Smooth muscle cell (in vitro differentiated cells): ENCODE measurements at regions not wholly inside any gene's neighbourhood (a gene's known extent, or its start where the extent isn't known, plus 50 kb on each side); places are given as distances from the start of the nearest gene placed in this dataset.

ENCODE experiments used
- DNase-seq: peaks from one replicate; lab custom pipeline; 2025; ENCODE audit not compliant: unreplicated experiment; lab: John Stamatoyannopoulos, UW
- H2AFZ ChIP-seq: fragments of 200-600 bp; sonication (generic); 2 replicates; pipeline ENCODE4 v1.6.0; 2016; ENCODE audit warnings: antibody characterized with exemption, low read depth, mild to moderate bottlenecking
- H3F3A ChIP-seq: fragments of 200-600 bp; sonication (generic); 2 replicates; pipeline ENCODE4 v1.6.0; 2017; ENCODE audit warnings: antibody characterized with exemption, low read depth
- H3K27ac ChIP-seq: fragments of 200-600 bp; sonication (generic); 2 replicates; pipeline ENCODE4 v1.5.1; 2016; ENCODE audit warnings: low read depth, mild to moderate bottlenecking
- H3K27me3 ChIP-seq: fragments of 200-600 bp; sonication (generic); 2 replicates; pipeline ENCODE4 v1.6.1; 2016; ENCODE audit warnings: low read depth, mild to moderate bottlenecking
- H3K36me3 ChIP-seq: fragments of 200-600 bp; sonication (generic); 2 replicates; pipeline ENCODE4 v1.5.1; 2016; ENCODE audit warnings: low read depth
- H3K4me1 ChIP-seq: fragments of 200-600 bp; sonication (generic); 2 replicates; pipeline ENCODE4 v1.5.1; 2016; ENCODE audit warnings: low read depth
- H3K4me2 ChIP-seq: fragments of 200-600 bp; sonication (generic); 2 replicates; pipeline ENCODE4 v1.6.0; 2016; ENCODE audit warnings: mild to moderate bottlenecking
- H3K4me3 ChIP-seq: fragments of 200-600 bp; sonication (generic); 2 replicates; pipeline ENCODE4 v1.5.1; 2016; ENCODE audit warnings: mild to moderate bottlenecking
- H3K79me2 ChIP-seq: fragments of 200-600 bp; sonication (generic); 2 replicates; pipeline ENCODE4 v1.6.0; 2016; ENCODE audit warnings: low read depth, mild to moderate bottlenecking
- H3K9ac ChIP-seq: fragments of 200-600 bp; sonication (generic); 2 replicates; pipeline ENCODE4 v1.6.0; 2016; ENCODE audit warnings: low read depth
- H3K9me3 ChIP-seq: fragments of 200-600 bp; sonication (generic); replicated peaks from 2 replicates; pipeline ENCODE4 v1.5.1; 2016; ENCODE audit warnings: low read depth
- H4K20me1 ChIP-seq: fragments of 200-600 bp; sonication (generic); 2 replicates; pipeline ENCODE4 v1.6.0; 2016; ENCODE audit warnings: low read depth
- WGBS: methylation state at CpG from one replicate; pipeline ENCODE4 v1.1.7; 2016; ENCODE audit warnings: low lambda C conversion rate; 5-methylcytosine and 5-hydroxymethylcytosine counted together
- TF ChIP-seq, protein P1 (sequence below): fragments of 200-600 bp; sonication (generic); IDR thresholded peaks from 2 replicates; pipeline ENCODE4 v1.5.1; 2017; ENCODE audit warnings: borderline replicate concordance, mild to moderate bottlenecking, antibody characterized with exemption; ENCODE audit not compliant: insufficient read depth, poor library complexity, severe bottlenecking

DNA sequence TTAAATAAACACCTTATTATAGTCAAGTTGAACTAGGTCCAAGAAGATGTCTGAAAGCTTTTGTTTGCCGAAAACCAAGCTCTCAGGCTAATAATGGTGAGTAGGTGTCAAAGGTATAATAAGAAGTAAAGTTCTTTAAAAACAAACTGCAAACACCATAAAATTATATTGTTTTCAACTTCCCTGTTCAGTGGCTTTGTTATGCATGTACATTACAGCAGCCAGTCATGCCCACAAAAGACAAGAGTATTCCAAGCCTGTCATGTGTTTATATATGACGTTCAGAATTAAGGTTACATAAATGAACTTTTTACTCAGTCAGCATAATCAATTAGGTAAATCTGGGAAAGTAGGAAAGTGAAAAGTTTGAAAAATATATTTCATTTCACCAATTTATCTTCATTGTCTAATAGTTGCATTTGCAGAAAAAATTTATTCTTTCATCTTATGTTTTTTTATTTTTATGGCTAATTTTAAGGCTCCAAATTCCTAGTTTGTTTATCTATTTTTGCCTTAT lies 928.7 kb upstream of the SOX9 start:
- Histone ChIP-seq H2AFZ (no peak overlapping the region), H3K79me2 (no peaks in the 10 kb centered on the region), H4K20me1 (no peaks in the 10 kb centered on the region), H3K9me3 (no peaks in the 10 kb centered on the region), H3K27ac (no peak overlapping the region), H3K4me1 (no peaks in the 10 kb centered on the region), H3K4me2 (no peak overlapping the region), H3K9ac (no peak overlapping the region), H3K27me3 (no peaks in the 10 kb centered on the region), H3K36me3 (no peaks in the 10 kb centered on the region), H3K4me3 (no peak overlapping the region), H3F3A (peaks cover 13% of the 10 kb centered on the region)
- TF ChIP-seq, protein P1, sequence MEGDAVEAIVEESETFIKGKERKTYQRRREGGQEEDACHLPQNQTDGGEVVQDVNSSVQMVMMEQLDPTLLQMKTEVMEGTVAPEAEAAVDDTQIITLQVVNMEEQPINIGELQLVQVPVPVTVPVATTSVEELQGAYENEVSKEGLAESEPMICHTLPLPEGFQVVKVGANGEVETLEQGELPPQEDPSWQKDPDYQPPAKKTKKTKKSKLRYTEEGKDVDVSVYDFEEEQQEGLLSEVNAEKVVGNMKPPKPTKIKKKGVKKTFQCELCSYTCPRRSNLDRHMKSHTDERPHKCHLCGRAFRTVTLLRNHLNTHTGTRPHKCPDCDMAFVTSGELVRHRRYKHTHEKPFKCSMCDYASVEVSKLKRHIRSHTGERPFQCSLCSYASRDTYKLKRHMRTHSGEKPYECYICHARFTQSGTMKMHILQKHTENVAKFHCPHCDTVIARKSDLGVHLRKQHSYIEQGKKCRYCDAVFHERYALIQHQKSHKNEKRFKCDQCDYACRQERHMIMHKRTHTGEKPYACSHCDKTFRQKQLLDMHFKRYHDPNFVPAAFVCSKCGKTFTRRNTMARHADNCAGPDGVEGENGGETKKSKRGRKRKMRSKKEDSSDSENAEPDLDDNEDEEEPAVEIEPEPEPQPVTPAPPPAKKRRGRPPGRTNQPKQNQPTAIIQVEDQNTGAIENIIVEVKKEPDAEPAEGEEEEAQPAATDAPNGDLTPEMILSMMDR: no peak
- 93% methylated on average over 2 of the region's 2 CpGs for WGBS
- DNase-seq: no peak

DNA sequence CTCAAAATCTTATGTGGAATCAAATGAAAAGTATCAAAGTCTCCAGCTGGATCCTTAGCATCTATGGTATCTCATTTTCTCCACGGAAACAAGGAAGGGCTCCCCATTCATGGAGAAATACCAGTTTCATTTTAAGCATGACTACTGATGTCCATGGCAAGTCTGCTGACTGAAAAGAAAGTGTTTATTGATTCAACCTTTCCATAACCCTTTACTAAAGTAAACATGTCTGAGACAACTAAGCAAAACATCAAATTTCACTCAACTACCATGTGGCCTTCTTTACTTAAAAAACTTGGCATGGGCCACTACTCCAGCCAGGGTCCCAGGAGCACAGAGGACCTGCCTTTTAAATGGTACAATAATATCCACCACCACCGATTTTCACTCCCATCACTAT lies 928.0 kb upstream of the SOX9 start:
- Histone ChIP-seq H3K36me3 (no peaks in the 10 kb centered on the region), H3K4me1 (no peaks in the 10 kb centered on the region), H3K27me3 (no peaks in the 10 kb centered on the region), H3K9me3 (no peaks in the 10 kb centered on the region), H3F3A (peaks cover 11% of the 10 kb centered on the region), H3K4me2 (no peak overlapping the region), H2AFZ (no peak overlapping the region), H3K79me2 (no peaks in the 10 kb centered on the region), H3K9ac (no peak overlapping the region), H4K20me1 (no peaks in the 10 kb centered on the region), H3K27ac (no peak overlapping the region), H3K4me3 (no peak overlapping the region)
- TF ChIP-seq, protein P1: no peak
- no peak for DNase-seq
- 86% methylated on average over 2 of the region's 2 CpGs for WGBS

DNA sequence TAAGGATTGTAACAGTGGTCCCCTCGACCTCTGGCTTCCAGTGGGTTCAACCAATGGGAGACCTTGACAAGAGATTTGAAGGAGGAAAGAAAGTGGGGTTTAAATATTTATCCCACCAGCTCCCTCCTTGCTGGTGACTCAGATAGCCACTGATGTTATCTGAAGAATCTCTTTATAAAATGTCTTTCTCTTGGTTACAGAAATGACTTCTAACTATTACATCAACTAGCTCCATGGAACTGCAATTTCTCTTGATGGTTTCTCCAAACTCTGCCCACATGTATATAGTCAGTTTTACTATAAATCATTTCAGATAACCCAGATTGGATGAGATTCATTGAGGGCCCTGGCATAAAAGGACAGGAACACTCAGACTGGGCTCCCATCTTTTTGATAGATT lies 920.2 kb upstream of the SOX9 start:
- H3K4me2 ChIP-seq: no peak overlapping the region
- H3K79me2 ChIP-seq: no peaks in the 10 kb centered on the region
- WGBS: 82% methylated on average over 1 of the region's 1 CpG
- no peak overlapping the region for H3K27ac ChIP-seq
- no peaks in the 10 kb centered on the region for H4K20me1 ChIP-seq
- no peaks in the 10 kb centered on the region for H3K36me3 ChIP-seq
- TF ChIP-seq, protein P1: no peak
- H3K9me3 ChIP-seq: no peaks in the 10 kb centered on the region
- H3K4me3 ChIP-seq: no peak overlapping the region
- no peak for DNase-seq
- H2AFZ ChIP-seq: no peak overlapping the region
- H3F3A ChIP-seq: no peaks in the 10 kb centered on the region
- H3K4me1 ChIP-seq: no peaks in the 10 kb centered on the region
- no peaks in the 10 kb centered on the region for H3K27me3 ChIP-seq
- no peak overlapping the region for H3K9ac ChIP-seq

DNA sequence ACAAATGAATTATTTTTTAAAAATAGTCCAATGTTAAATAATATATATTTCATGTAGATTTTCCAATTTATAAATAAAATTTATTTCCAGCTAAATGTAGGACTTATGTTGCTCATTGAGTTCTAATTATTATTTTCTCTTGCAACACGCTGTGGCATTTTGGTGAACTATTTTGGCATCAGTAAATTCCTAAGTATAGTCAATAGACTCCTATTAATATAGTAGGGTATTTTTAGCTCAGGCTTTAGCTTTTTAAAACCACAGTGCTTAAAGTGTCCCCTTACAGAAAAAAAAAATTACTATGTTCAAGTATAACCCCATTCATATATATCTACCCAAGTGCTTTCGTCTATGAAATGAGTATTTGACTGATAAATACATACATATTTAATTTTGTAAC lies 919.2 kb upstream of the SOX9 start:
- H3K79me2 ChIP-seq: no peaks in the 10 kb centered on the region
- no peak overlapping the region for H3K4me2 ChIP-seq
- H4K20me1 ChIP-seq: no peaks in the 10 kb centered on the region
- TF ChIP-seq, protein P1: no peak
- H3F3A ChIP-seq: no peaks in the 10 kb centered on the region
- H3K27ac ChIP-seq: no peak overlapping the region
- 94% methylated on average over 2 of the region's 2 CpGs for WGBS
- no peak for DNase-seq
- H3K4me1 ChIP-seq: no peaks in the 10 kb centered on the region
- H3K36me3 ChIP-seq: no peaks in the 10 kb centered on the region
- H3K9ac ChIP-seq: no peak overlapping the region
- no peaks in the 10 kb centered on the region for H3K9me3 ChIP-seq
- H2AFZ ChIP-seq: no peak overlapping the region
- no peak overlapping the region for H3K4me3 ChIP-seq
- H3K27me3 ChIP-seq: no peaks in the 10 kb centered on the region
